ENCODE measurements at regions not wholly inside any gene's neighbourhood (a gene's known extent, or its start where the extent isn't known, plus 50 kb on each side); places are given as distances from the start of the nearest gene placed in this dataset.
A peak's percentile ranks its signal among the peaks of the same experiment; 100 is the strongest.
"Not testable (repeated sequence)": the region's sequence is repeated elsewhere in the genome, so short reads cannot be mapped to it uniquely, and the experiment has no call there.

DNA sequence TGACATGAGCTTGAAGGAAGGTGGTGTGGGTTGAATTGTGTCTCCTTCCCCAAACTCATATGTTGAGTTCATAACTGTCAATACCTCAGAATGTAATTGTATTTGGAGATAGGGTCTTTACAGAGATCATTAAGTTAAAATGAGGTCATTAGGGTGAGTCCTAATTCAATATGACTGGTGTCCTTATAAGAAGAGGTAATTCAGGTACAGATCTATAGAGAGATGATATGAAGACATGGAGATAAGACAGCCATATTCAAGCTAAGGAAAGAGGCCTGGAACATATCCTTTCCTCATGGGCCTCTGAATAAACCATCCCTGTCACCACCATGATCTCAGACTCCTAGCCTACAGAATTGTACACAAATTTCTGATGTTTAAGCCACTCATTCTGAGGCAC is 514.7 kb upstream of the MGAT4C start:
- DNase-seq (ENCODE audit: low read depth) = no peak

DNA sequence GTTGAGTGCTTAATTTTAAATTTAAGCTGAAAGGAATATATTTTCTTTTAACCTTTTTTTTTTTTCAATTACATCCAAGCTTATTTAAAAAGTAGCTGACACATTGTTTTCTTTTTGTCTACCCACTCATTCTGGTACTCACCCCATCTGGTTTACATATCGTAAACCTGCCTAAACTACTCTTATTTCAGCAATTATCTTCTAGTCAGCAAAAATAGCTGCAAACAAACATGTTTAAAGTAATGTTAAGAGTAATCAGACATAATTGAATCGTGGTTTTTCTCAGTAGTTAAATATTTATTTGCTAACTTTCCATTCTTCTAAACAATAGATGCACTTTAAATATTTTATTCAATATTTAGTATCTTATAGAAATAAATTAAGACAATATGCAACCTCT is 492.7 kb upstream of the MGAT4C start:
- no peak for DNase-seq (ENCODE audit: low read depth)

DNA sequence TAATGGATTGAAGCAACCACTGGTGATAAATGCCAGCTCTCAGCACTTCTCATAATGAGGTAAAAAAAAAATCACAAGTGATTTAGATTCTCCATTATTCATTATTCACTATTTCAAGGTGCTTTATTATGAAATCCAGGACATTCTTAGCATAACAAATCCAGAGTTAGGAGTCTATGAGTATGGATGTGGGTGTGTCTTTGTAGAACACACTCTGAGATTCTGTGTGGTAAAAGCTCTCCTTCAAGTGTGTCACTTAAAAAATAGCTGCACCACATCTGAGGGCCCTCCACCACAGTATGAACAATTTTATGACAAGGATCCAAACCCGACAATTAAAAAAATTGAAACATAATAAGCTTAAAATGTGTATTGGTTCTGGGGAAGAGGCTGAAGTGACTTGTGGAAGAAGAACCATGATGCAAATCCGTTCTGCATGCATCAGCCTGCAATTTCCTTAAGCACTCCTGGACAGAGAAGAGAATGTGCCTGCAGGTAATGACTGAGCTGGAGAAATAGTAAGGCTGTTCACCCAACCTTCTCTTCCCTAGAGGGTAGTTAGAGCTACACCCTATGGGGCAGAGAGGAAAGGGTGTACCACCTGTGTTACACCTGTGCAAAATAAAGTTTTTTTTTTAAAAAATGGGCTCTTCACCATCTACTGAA is 488.5 kb upstream of the MGAT4C start:
- no peak for DNase-seq (ENCODE audit: low read depth)

DNA sequence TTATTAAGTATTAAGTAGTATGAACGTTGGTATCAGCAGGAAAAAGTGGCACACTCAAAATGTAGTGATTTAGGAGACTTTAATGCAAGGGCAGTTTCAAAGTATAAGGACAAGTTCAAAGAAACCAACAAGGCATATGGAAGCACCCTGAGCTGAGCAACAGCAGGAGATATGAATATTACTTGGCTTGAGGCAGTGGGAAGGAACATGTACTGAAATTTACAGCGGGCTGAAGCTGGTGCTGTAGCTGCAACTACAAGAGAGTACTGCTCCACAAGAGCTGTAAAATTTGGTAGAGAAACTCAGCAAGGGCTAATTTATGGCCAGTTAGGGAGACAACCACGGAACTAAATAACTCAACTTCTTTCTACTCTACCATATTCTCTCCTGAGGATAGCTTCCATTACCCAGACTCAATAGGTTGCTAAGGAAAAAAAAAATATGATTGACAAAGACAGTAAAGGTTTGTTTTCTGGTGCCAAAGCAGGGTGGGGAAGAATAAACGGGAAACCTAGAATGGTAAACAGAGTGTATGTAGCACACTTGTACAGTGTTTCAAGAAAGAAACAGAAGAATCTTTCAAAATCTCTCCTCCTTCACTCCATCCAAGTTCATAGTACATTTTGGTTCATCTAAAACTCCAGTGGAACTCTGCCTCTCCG is 487.8 kb upstream of the MGAT4C start:
- no peak for DNase-seq (ENCODE audit: low read depth)

DNA sequence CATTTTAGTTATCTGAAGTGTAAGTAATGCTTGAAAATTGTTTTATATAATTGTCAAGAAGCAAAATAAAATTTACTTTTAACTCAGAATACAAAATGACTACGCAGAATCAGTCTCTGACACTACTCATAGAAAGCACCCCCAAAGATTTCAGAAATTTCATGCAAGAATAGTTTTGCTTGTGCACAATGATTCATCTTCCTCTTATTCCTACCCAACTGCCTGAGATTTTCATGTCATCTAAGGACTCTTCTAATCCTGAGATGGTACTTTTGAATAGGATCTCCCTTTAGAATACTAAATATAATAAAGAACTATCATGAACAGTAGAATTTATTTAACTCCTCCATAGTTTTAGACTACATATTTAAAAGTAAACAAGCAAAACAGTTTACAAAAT is 485.3 kb upstream of the MGAT4C start:
- DNase-seq (ENCODE audit: low read depth) = no peak

DNA sequence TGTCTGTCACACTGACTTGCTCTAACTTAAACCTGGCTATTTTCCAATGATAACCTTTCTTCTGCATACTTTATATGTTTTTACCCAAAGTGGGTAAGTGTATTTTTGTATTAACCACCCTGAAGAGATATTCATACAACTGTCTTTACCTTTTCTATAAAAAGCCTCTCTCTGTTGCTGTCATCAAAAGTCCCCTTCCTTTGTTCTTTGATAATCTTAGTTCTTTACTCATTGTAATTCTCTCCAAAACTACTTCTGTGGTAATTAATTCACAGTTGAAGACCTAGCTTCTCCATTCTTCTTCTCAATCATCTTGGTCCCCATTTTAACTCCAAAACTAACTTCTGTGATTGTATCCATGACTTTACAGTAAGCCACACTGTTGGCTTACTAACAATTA is 479.7 kb upstream of the MGAT4C start:
- no peak for DNase-seq (ENCODE audit: low read depth)

DNA sequence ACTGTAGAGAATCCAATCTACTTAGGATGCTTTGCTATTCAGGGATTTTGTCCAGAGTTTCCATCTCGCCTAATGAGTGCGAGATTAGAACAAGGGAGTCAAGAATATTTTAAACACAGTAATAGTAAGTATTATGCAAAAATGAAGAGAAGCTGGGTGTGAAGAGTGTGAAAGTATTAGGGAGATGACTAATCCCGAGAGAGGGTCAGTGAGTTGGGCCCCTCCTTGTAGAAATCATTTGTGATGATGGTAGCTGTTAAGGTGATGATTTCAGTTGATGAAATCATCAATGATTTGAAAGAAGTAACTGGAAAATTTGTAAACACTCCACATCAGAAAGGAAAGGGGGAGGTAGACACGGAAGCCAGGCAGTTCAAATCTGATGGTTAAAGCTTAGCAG is 478.9 kb upstream of the MGAT4C start:
- DNase-seq (ENCODE audit: low read depth) = no peak

DNA sequence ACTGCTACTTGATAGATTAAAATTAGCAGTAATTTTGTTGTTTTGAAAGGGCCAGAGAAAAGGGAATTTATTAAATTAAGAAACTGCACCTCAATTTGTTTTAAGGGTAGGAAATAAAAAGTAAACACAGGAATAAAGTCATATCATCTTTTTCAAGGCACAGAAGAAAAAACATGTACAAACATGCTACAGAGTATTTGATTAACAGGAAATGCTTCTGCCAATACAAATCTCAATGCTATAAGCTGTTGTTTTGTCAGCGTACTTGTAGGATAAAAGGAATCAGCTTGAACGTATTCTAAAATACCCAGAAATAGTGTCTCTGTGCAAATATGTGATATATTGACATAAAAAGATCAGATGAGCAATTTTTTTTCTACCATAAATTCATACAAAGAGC is 474.0 kb upstream of the MGAT4C start:
- no peak for DNase-seq (ENCODE audit: low read depth)

DNA sequence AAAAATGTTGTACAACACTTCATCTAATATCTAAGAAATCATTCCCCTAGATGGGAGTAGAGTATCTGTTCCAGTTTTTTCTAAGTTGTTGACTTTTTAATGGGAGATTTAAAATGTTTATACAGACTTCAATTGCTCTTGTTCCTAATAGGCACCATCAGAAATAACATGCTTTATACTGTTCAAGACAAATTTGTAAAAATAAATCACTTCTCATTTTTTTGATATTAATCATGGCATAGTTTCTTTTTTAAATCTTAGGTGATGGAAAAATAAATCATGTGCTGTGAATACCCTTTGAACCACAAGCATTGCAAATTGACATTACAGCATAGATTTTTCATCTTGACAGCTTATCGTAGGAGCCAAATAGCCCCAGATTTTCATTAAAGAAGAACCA is 473.5 kb upstream of the MGAT4C start:
- DNase-seq (ENCODE audit: low read depth) = no peak

DNA sequence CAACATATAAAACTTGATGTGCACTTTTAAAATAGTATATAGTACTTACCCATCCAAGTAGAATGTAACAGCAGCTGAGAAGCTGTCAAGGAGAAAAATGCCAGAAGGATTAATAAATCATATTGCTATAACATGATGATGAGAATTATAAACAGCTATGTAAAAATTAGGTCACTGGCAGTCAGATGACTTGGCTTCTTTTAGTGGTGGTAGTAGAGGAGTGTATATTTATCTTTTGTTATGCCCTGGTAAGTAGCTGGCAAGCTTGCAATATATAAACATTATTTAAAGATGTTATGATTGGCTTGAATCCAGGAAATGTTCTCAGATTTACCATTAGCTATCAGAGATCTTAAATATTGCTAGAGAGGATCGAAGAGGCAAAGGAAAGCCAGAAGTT is 471.0 kb upstream of the MGAT4C start:
- DNase-seq (ENCODE audit: low read depth) = no peak

DNA sequence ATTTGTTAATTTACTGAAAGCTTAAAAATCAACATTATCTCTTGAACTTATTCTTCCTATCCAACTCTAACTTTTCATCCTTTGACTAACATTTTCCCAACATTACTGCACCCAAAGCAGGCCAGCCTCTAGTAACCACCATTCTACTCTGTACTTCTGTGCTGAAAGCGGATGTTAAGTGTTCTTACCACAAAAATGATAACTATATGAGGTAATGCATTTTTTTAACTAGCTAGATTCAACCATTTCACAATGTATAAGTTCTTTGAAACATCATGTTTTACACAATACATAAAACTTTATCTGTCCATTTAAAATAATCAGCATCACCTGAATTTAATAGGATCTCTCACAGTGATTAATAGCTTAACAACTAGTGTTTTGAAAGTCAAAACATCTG is 468.5 kb upstream of the MGAT4C start:
- DNase-seq (ENCODE audit: low read depth) = peak; percentile 34

DNA sequence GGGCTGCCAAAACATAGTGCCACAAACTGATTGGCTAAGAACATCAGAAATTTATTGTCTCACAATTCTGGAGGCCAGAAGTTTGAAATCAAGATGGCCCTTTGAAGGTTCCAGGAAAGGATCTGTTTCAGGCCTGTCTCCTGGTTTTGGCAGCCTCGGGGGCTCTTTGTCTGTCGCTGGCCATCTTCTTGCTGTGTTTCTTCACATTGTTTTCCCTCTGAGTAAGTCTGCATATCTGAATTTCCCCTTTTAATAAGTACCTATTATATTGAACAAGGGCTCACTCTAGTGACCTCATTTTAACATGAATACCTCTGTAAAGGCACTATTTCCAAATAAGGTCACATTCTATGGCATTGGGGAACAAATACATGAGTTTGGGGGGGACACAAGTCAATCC is 467.1 kb upstream of the MGAT4C start:
- no peak for DNase-seq (ENCODE audit: low read depth)

DNA sequence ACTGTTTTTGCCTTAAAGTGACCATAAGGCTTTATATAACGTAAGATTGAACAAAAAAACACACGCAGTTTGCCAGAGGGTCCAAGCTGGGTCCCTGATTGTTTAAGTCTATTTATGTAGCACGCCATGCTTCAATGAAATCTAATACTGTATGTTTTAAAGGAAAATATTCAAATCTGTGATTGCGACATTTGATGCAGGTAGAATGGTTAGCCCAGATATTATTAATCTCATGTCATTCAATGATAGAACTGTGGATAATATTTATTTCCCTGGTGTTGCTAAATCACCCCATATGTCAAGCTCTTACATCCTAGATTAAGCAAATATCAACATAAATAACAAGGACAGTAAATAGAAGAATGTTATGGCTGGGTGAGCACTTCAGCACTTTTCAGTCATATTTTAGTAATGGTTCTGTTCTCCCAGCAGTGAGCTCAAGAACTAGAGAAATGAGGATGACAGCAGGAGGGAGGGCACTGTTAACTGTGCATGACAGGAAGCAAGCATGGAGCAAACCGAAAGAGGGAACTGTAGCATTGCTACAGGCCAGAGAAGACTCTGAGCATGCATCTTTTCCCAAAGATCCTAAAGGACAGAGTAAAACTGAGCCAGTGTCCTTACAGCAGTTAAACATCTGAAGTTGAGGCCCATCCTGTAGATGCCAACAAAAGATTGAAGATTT is 465.7 kb upstream of the MGAT4C start:
- DNase-seq (ENCODE audit: low read depth) = no peak

DNA sequence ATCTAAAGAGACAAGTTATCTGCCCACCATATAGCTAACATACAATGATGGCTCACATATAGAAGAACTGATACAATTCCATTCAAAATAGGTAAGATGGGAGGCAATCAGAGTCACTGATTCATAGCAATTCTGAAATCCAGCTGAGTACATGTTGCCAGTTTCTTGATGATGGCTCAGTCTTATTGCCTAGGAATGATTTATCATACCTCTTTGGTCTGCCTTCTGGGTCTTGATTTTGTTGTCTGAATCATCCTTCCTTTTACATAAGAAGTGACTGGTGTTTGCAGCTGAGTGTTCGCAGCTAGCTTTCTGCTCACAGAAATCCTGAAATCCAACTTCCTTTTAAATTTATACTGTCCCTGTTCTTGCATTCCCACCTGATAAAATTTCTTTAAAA is 463.2 kb upstream of the MGAT4C start:
- no peak for DNase-seq (ENCODE audit: low read depth)

DNA sequence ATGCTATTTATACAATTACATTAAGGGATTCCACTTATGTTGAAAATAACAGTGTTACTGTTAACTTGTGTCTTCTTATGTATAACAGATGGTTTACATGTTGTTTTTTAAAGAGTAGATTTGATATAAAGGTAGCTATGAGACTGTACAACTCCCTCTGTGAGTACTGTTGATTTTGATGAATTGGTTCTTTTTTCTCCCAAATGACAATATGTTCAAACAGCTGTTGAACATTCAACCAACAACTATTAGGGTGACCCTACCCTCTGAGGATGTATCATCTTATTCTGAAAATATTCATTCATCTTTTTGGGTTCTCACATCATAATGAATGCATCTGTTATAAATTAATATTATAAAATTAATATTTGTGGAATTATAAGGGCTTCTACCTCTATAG is 456.9 kb upstream of the MGAT4C start:
- no peak for DNase-seq (ENCODE audit: low read depth)

DNA sequence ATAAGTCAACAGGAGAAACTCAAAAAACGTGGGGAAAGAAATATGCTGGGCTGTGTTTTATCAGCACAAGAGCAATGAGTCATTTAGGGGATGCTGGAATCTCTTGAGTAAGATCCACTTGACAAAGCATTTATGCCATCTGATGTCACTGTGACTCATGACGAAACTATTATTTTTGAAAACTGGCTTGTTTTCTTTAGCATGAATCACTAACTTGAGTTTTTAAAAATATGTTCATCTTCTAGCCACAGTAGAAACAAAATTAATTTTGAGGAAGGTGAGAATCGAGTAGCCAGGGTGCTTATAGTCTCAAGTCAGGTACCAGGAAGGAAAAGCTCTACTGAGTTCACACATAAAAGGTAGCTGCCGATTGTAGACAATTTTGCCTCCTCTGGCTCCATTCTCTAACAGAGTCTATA is 456.2 kb upstream of the MGAT4C start:
- peak; percentile 98 for DNase-seq (ENCODE audit: low read depth)

DNA sequence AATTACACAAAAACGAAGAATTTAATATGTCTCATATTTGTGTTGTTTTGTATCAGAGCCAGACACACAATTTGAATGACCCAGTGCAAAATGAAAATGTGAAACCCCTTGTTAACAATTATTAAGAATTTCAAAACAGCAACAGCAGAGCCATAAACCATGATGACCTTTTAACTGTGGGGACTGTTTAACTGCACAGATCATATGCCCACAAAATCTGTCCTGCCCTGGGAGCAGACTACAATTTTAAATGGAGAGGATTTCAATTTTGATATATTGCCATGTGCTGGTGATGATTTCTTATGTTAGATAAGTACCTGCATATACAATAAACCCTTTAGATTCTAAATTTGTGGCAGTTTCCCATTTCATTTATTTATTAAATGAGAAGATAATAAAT is 455.5 kb upstream of the MGAT4C start:
- no peak for DNase-seq (ENCODE audit: low read depth)

DNA sequence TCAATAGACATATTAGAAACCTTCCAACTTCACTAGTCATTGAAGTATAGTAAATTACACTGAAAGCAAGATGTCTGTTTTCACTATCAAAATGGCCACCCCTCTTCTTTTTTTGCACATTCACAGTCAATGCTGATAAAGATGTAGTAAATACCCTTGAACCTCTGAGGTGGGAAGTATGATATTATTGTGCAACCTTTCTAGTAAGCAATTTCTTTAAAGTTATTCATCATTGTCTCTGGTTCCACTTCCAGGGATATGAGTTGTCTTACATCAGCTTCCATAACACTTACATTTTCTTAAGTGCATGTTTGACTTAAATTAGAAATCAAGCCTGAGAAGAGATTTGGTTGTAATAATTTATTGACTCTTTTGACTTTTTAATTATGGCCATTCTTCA is 453.9 kb upstream of the MGAT4C start:
- no peak for DNase-seq (ENCODE audit: low read depth)

DNA sequence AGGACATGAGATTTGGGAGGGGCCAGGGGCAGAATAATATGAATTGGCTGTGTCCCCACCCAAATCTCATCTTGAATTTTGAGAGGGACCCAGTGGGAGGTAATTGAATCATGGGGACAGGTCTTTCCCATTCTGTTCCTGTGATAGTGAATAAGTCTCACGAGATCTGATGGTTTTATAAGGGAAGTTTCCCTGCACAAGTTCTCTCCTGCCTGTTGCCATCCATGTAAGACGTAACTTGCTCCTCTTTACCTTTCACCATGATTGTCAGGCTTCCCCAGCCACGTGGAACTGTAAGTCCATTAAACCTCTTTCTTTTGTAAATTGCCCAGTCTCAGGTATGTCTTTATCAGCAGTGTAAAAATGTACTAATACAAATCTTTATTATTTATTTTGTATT is 452.8 kb upstream of the MGAT4C start:
- not testable (repeated sequence) for DNase-seq (ENCODE audit: low read depth)

DNA sequence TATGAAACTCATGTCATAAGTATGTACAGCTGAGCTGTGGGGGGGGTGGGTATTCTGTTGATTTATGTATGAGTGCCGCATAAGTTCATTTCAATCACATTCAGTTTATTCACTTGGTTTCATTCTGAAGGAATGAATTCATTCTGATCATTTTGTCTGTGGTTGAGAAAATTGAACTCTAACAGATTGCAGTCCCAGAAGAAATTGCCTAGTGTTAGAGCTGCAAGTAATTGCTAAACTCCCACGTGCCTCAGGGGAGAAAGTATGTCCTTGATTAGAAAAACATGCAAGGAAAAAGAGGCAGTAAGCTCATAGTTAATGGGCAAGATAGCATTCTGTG is 442.4 kb upstream of the MGAT4C start:
- DNase-seq (ENCODE audit: low read depth) = peak; percentile 47

DNA sequence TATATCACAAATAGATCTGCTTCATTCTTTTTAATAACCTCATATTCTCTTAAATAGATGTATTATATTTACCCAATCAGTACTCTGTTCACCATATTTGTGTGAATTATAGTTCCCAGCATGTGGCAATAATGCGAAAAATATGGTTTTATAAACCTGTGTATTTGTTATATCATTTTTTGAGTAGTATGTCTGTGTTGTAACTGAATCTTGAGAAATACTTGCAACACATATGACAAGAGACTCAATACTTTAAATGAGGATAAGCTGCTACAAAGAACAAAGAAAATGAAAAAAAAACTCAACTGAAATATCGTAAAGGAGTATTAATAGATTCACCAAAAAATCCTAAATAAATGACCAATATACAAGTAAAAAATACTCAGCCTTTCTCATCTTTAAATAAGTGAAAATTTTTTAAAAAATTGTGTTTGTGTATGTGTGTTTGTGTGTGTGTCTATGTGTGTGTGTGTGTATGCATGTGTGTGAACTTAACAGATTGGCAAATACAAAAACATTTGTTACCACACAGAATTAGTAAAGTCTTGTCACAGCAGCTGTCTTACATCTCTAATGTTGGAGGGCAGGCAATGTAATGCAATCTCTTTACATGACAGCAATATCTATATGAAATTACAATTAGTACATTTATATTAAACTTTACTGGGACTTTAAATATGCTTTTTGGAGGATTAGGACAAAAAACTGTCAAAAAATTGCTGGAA is 441.9 kb upstream of the MGAT4C start:
- no peak for DNase-seq (ENCODE audit: low read depth)

DNA sequence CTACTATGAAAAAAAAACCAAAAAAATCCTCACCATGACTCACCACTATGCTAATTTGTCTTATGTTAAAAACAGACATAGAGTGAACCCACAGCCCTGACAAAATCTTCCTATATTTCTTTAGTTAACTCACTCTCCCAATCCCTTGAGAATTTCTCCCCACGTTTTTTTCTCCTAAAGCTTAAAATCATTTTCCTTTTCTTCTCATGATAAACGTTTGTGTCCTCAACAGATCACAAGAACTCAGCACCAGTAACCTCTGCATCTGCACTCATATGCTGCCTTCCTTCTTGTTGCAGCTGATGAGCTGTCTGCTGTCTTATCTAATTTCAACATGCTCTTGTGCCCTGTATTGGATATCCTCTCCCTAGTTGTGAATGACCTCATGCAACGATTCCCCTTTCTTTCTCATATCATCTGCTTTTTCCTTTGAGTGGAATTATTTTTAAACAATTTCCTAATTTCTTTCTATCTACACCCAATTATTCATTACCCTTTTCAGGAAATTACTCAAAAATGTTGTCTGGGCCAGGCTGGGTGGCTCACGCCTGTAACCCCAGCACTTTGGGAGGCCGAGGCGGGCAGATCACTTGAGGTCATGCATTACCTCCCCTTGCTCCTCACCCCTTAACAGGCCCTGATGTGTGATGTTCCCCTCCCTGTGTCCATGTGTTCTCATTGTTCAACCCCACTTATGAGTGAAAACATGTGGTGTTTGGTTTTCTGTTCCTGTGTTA is 427.5 kb upstream of the MGAT4C start:
- DNase-seq (ENCODE audit: low read depth) = peak; percentile 34
